ENCODE measurements at regions not wholly inside any gene's neighbourhood (a gene's known extent, or its start where the extent isn't known, plus 50 kb on each side); places are given as distances from the start of the nearest gene placed in this dataset.

- TF ChIP-seq POLR2A (IDR thresholded peaks at IDR 0.05; ENCODE audit: low read depth) (no peak), CTCF (IDR thresholded peaks at IDR 0.05) (no peak)
Observed at GRCh38 chr4:122978109-122978508, 55.7 kb upstream of the NUDT6 start.

Data from esophagus muscularis mucosa (tissue), 3 donors.